GM19351 (cell line): ENCODE measurements at regions not wholly inside any gene's neighbourhood (a gene's known extent, or its start where the extent isn't known, plus 50 kb on each side); places are given as distances from the start of the nearest gene placed in this dataset.

ENCODE experiments used
- ATAC-seq: cut with Tn5 transposase; IDR thresholded peaks from one replicate; pipeline ENCODE4 v1.9.1; 2021; ENCODE audit warnings: mild to moderate bottlenecking, moderate library complexity; ENCODE audit not compliant: unreplicated experiment

DNA sequence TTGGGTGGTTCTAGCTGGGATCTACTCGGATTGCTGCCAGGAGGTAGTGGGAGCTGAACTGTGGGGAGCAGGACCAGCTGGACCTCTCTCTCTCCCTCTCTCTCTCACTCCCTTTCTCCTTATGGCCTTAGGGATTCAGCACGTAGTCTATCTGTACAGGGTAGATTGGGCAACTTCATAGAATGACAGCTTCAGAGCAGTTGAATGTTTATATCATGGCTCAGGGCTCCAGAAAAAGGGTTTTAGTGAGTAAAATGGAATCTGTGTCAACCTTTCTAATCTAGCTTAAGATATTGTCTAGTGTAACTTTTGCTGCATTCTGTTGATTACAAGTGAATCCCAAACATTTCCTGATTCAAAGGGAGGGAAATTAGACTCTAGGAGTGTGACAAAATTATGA, 127.7 kb upstream of the PDGFD start:
- no peak for ATAC-seq

DNA sequence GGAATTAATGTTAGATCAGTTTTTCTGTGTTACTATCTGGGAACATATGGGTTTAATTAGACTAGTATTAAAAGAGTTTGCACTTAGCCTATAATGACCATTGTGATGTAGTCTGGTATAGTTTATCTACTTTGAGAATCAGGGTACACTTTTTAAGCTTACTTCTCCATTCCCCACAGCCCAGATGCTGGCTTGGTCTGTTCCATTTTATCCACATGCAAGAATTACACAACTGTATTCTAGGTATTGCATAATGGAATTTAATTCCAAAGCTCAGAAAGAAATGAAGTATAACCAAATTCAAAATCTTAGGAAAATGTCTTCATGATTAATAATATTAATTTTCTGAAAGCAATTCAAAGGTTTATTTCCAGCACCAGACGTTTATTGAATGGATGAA, 122.2 kb upstream of the PDGFD start:
- ATAC-seq: no peak

DNA sequence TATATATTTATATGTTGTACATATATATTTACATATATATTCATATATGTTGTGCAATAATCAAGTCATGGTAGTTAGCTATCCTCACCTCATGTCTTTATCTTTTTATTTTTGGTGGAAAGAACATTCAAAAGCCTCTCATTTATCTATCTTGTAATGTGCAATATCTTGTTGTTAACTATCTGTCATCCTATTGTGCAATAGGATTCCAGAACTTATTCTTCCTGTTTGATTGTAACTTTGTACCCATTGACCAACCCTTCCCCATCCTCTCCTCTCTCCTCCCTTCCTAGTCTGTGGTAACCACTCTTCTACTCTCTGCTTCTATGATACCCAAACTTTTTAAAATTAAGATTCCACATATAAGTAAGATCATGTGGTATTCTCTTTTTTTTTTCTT, 115.6 kb upstream of the PDGFD start:
- ATAC-seq: no peak

DNA sequence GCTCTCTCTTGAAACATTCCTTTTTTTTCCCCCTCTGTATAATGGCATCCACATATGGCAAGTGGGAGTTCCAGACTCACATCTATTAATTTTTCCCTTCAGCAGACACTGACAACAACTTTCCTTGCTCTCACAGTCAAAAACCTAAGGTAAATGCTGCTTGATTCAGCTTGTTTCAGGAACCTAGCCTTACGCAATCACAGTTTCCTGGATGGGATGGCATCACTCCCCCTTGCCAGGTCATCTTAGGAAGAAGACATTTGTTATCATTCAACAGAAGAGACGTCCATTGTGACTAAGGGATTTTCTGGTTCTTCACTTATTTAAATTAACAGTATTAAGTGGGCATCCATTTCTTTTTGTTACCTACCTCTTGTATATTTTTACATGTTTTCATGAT, 112.0 kb upstream of the PDGFD start:
- ATAC-seq: no peak

DNA sequence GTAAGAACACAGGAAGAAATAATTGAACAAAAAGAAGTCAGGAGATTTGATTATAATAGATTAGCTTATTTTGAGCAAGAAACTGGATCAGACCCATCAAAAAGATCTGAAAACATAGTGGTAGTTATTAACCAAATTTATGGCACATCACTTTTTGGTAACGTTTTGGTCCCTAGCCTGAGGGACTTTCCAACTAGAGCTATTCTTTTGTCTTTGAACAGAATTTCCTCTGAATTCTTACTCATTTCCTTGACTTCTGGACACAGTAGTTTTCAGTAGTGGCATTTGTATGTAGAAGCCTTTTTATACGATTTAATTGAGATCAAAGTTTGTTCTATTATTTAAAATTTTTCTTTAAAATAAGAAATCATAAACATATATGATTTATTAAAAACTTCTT, 96.5 kb upstream of the PDGFD start:
- ATAC-seq: no peak

DNA sequence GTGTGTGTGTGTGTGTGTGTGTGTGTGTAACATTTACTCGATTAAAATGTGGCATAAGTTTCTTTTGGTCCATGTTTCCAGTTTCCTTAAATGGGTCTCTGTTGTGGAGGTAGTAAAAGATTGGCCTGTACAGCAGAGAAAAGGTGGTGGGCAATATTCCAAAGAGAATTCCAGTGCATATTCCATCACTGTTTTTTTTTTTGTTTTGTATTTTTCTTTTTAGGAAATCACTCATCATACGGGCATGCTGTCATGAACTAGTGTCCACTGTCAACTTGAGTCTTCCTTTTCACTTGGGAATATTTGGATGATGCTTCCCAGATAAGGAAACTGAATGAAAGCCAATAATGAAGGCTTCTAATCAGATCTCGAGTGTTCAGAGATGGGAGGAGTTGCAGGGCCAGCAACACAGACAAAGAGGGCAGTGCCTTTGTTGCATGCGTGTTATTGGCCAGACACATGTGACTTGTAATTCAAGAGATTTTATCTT, 95.2 kb upstream of the PDGFD start:
- no peak for ATAC-seq

DNA sequence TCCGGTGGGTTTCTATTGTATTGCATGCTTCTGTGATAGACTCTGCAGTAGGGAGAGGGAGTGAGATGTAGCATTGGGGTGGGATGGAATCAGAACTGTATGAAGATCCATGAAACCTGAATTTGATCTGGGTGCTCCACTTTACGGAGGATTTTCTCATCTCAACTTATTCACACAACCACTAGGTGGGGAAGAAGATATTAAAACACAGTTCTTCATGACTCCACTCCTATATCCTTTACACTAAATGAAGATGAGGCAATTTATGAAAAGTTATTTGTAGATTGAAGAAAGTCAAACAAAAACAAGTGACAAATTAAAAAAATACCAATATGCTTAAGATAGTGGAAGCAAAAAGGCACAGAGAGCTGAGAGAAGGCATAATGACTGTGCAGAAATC, 92.6 kb upstream of the PDGFD start:
- ATAC-seq: no peak

DNA sequence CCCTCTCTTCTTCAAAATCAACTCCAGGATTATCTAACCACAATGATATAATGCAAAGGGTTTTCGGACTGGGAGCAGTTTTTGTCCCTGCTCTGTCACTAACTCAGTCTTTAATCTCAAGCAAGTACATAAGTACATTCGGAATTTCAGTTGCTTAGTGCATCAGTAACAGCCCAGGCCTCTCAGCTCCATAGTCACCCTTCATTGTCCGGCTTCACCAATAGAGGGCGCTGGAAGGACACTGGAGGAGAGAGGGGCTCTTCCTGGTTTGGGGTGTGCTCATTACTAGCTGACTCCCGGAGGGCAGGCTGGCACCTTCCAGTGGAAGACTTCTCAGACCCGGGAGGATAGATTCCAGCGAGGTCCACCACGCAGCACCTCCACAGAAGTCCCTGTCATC, 90.4 kb upstream of the PDGFD start:
- ATAC-seq: peak; percentile 96

DNA sequence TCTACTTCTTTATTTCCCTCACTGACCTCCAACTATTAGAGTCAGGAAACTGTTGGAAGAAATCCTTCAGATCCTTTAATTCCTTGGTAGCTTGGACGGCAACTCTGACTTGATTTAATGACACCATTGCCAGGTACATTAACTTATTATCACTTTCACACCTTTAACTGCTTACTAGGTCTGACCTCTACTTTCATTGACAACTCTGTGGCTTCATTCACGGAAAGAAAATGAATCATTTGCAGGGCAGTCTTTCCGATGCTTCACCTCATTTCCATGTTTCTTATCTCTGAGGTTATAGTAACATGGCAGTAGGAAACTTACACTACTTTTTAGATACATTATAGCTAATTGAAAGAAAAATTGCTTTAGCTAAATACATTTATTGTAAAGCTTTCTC, 82.6 kb upstream of the PDGFD start:
- no peak for ATAC-seq

DNA sequence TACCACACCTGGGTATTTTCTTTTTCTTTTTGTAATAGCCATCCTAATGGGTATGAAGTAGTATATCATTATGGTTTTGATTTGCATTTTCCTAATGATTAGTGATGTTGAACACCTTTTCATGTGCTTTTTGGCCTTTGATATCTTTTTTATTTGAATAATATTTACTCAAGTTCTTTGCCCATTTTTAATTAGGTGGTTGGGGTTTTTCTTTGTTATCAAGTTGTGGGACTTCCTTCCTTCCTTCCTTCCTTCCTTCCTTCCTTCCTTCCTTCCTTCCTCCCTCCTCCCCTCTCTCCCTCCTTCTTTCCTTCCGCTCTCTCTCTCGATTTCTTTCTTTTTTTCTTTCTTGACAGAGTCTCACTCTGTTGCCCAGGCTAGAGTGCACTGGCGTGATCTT, 75.0 kb upstream of the PDGFD start:
- no peak for ATAC-seq

DNA sequence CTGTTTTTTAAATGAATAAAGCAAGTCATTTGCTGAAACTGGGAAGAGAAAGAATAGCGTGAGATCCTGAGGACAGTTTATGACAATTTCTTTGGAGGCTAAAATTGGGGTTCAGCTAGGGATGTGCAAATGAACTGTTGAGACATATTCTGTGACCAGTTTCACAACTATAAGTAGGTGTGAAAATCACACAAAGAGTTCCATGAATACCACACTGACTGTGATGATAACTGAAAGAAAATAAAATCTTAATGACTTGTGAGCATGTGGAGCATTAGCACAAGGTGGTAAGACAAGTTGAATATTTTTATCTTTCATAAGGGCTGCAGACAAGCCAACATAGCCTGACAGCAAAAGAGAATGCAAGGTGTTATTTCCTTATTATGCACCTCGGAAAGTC, 61.1 kb upstream of the PDGFD start:
- no peak for ATAC-seq

DNA sequence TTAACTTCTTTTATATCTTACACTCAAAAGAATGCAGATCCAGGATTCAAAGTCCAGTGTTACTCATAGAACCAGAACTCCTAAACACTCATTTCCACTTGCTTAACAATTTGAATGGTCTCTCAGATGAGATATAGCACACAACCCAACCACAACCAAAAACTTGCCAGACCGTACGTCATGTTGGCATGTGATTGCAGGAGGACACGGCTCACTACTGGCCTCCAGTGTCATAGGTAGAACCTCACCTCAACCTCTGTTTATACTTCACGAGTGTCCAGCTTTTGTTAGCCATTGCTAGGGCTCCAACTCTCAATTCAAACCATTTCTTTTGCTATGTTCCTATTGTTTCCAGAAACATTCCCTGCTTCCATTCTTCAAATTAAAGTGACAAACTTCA, 58.5 kb upstream of the PDGFD start:
- no peak for ATAC-seq

DNA sequence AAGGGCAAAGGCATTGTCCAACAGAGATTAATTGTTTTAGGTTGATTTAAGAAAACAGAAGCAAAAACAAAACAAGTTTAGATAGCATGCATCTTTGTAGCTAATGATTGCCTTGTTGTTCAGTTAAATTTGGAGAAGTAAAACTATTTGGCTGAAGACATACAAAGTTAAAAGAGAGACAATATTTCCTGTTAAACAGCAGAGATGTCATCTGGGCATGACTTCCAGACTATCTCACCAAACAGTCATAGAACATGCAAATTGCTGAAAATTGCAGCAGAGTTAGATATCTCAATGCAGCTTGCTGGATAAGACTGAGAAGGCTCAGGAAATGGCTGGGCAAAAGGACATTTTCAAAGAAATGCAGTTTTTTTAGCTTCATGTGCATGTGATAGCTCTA, 57.5 kb upstream of the PDGFD start:
- no peak for ATAC-seq

DNA sequence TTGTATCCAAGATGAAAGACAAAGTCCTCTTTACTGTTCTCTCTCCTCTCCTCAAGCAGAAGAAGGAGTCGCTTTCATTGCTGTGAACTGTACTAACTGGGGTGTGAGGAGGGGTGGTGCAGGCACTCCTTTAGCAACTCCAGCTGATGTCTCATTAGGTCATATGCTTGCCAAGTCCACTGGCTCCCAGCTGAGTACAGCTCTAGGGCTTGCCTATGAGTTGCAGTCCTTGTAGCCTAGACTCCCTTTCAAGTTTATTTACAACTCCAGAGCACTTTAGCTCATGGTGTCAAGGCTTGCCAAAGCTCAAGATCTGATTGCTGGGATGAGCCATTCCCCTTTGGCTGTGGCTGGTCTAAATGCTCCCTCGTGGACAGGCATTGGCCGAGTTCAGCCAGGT, 55.1 kb upstream of the PDGFD start:
- no peak for ATAC-seq

DNA sequence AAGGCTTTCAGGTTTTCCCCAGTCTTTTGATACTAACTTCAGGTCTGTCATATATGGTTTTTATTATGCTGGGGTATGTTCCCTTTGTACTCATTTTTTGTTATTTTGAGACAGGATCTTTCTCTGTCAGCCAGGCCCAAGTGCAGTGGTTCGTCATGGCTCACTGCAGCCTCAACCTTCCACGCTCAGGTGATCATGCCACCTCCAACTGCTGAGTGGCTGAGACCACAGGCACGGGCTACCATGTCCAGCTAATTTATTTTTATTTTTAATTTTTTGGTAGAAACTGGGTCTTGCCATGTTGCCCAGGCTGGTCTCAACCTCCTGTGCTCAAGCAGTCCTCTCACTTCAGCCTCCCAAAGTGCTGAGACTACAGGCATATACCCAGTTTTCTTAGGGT, 50.6 kb upstream of the PDGFD start:
- ATAC-seq: no peak
